Naive thymus-derived CD8-positive, alpha-beta T cell (primary cell): ENCODE measurements at regions not wholly inside any gene's neighbourhood (a gene's known extent, or its start where the extent isn't known, plus 50 kb on each side); places are given as distances from the start of the nearest gene placed in this dataset.
"Not testable (repeated sequence)": the region's sequence is repeated elsewhere in the genome, so short reads cannot be mapped to it uniquely, and the experiment has no call there.

Experiments used
- ATAC-seq, 2 donors: fragments of 150-1000 bp; cut with Tn5 transposase in 1 of 2; sonication (Bioruptor Pico), chemical (Tn5 transposase) in 1 of 2; 1 replicate in 1 of 2; 2 replicates in 1 of 2; pipeline ENCODE4 v1.10.0; 2021; ENCODE audit warnings: mild to moderate bottlenecking in 2 of 2, moderate library complexity in 2 of 2
- POLR2A ChIA-PET: fragments of 350-600 bp; sonication (Branson Sonifier 250); formaldehyde crosslinking; loops from one replicate; lab custom pipeline; 2021; ENCODE audit warnings: antibody characterized with exemption; lab: Charles Lee
- DNase-seq, 10 donors: peaks; one replicate each; pipeline versions ENCODE4 v3.0.0 to v3.0.0-alpha.2; 2020 to 2022
- H3K27ac Mint-ChIP-seq, 10 donors: one replicate each; pipeline ENCODE4 v1.8.0; 2020 to 2022; ENCODE audit warnings: mild to moderate bottlenecking in 10 of 10, mixed read lengths in 10 of 10, moderate library complexity in 4 of 10, inconsistent platforms in 1 of 10
- H3K27me3 Mint-ChIP-seq, 5 donors: one replicate each; pipeline ENCODE4 v1.8.0; 2021 to 2022; ENCODE audit warnings: mixed read lengths in 5 of 5
- H3K36me3 Mint-ChIP-seq, 3 donors: one replicate each; pipeline ENCODE4 v1.8.0; 2020 to 2022; ENCODE audit warnings: mixed read lengths in 3 of 3, mild to moderate bottlenecking in 2 of 3, inconsistent platforms in 1 of 3
- H3K4me1 Mint-ChIP-seq, 4 donors: one replicate each; pipeline ENCODE4 v1.8.0; 2021 to 2022; ENCODE audit warnings: mixed read lengths in 4 of 4
- H3K4me3 Mint-ChIP-seq, 10 donors: one replicate each; pipeline ENCODE4 v1.8.0; 2020 to 2022; ENCODE audit warnings: mild to moderate bottlenecking in 10 of 10, mixed read lengths in 10 of 10, moderate library complexity in 6 of 10, inconsistent platforms in 1 of 10
- H3K9me3 Mint-ChIP-seq, 9 donors: one replicate each; pipeline ENCODE4 v1.8.0; 2020 to 2022; ENCODE audit warnings: mixed read lengths in 9 of 9, mild to moderate bottlenecking in 3 of 9, inconsistent platforms in 1 of 9, moderate library complexity in 1 of 9

DNA sequence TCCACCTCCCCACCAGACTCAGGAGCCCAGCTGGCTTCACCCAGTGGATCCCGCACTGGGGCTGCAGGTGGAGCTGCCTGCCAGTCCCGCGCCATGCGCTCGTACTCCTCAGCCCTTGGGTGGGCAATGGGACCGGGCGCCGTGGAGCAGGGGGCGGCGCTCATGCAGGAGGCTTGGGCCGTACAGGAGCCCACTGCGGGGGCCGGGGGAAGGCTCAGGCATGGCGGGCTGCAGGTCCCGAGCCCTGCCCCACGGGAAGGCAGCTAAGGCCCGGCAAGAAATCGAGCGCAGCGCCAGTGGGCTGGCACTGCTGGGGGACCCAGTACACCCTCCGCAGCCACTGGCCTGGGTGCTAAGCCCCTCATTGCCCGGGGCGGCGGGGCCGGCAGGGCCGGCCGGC, 984.0 kb downstream of the TBL1XR1 start:
- H3K27ac Mint-ChIP-seq, ATAC-seq, H3K4me3 Mint-ChIP-seq, H3K36me3 Mint-ChIP-seq, H3K4me1 Mint-ChIP-seq, DNase-seq, POLR2A ChIA-PET, H3K27me3 Mint-ChIP-seq: not testable (repeated sequence)
- peaks cover 0 to 12% (median 0%) of the 10 kb centered on the region in 9 donors for H3K9me3 Mint-ChIP-seq

DNA sequence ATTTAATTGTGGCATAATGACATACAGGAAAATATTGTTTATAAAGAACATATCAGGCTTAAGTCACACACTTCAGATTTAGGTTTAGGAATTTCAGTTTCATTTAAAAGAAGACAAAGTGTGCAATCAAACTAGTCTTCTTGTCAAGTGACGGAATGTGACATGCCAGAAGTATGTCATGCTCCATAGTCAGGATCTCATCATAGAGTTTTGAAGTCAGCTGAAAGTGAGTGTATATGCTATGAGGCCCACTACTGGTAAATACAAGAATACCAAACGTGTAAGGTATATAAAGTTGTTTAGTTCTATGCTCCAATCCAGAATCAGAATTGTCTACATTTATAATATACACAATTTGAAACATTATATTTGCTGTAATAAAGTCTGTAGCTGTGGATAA, 988.4 kb downstream of the TBL1XR1 start:
- Mint-ChIP-seq H3K4me1 (no peaks in the 10 kb centered on the region), H3K27ac (no peak overlapping the region), H3K36me3 (no peaks in the 10 kb centered on the region), H3K9me3 (peaks cover 0 to 10% (median 0%) of the 10 kb centered on the region in 9 donors), H3K4me3 (no peak overlapping the region), H3K27me3 (no peaks in the 10 kb centered on the region)
- DNase-seq (no peak), ATAC-seq (no peak)
- POLR2A ChIA-PET = no interaction called here

DNA sequence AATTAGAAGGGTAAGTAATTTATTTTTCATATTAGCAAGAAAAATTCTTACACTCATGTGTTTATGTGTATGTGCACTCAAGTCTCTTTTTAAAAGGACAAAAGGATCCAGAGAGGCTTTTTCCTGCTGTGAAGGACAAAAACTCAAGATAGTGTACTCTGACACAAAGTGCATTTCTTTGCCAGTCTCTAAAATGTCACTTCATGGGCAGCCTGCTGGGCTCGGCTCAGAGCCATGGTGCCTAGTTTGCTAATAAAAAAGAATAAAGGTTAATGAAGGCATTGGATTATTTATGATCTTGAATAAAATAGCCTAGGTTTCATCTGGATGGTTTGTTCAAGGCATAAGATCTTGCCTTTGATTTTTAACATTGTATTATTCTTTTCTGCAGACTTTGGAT, 989.0 kb downstream of the TBL1XR1 start:
- no peaks in the 10 kb centered on the region for H3K4me1 Mint-ChIP-seq
- H3K4me3 Mint-ChIP-seq = no peak overlapping the region
- no peak for ATAC-seq

DNA sequence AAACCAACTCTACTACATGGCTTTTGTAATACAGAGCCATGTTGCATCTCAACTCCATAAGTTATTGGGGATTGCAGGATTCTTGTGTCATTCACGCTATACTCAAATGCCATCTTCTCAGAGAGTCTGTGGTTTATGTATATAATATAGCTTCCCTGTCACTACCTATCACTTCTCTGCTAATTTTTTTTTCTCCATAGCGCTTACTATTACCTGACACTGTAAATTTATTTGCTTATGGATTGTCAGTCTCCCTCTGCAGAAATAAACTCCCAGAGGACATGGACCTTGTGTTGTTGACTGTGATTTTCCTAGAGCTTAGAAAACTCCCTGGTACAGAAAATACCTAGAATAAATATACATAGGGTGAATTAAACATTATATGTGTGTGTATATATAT, 990.5 kb downstream of the TBL1XR1 start:
- POLR2A ChIA-PET = no interaction called here
- no peak for ATAC-seq

More for the DNA sequence above, 989.0 kb downstream of the TBL1XR1 start:
- H3K27ac Mint-ChIP-seq = no peak overlapping the region
- peaks cover 0 to 10% (median 0%) of the 10 kb centered on the region in 9 donors for H3K9me3 Mint-ChIP-seq
- no peaks in the 10 kb centered on the region for H3K27me3 Mint-ChIP-seq
- no peaks in the 10 kb centered on the region for H3K36me3 Mint-ChIP-seq
- POLR2A ChIA-PET = no interaction called here
- no peak for DNase-seq

DNA sequence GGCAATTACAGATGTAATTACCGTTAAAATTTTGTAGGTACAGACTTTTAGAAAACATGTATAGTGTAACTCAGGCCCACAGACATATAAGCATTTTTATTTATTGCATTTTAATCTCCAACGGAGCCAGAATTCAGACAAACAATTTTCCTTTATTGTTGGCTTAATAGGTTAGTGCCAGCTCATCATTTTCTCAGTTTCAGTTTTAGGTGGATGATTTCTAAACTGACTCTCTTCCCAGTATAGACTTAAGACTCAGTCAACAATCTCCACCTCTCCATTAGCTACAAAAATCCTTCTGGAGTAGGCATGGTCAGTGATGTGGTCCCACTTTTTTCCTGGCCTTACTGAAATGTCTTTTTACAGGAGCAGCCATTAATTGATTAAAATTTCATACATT, 994.6 kb downstream of the TBL1XR1 start:
- Mint-ChIP-seq H3K27me3 (no peaks in the 10 kb centered on the region), H3K4me3 (no peak overlapping the region)

More for the DNA sequence above, 990.5 kb downstream of the TBL1XR1 start:
- H3K27ac Mint-ChIP-seq = no peak overlapping the region
- H3K4me1 Mint-ChIP-seq = no peaks in the 10 kb centered on the region
- H3K27me3 Mint-ChIP-seq = no peaks in the 10 kb centered on the region
- peaks cover 0 to 13% (median 2%) of the 10 kb centered on the region in 9 donors for H3K9me3 Mint-ChIP-seq
- no peak overlapping the region for H3K4me3 Mint-ChIP-seq
- no peak for DNase-seq
- H3K36me3 Mint-ChIP-seq = no peaks in the 10 kb centered on the region

DNA sequence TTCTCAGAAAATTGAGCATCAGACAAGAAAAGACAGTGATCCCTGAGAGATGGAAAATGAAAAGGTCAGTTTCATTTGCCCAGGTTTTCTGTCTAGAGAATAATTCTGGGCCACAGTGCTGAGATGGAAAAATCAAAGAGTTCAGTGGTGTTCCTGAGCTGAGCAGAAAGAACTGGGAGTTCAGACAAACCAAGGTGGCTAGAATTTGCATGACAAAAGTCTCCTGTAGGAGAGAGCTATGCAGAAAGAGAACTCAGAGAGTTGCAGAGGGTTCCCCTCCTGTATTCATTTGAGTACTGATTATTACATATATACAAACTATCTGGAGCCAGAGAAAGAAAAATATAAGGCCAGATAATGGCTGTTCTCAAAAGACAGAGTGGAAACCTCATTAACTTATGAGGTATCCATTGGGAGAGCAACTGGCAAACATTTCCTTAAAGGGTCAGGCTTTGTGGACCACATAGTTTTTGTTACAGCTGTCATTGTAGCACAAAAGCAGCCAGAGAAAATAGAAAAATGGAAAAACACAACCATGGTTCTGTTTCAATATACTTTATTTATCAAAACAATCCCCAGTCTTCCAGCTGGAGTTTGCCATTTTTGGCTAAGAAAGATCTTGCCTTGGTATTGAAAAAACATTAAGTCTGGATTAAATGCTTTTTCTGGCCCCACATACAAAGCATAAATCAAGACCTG, 1004.1 kb downstream of the TBL1XR1 start:
- ATAC-seq (no peak), DNase-seq (no peak)
- Mint-ChIP-seq H3K9me3 (peaks cover 2 to 24% (median 17%) of the 10 kb centered on the region in 9 donors), H3K4me3 (no peak overlapping the region), H3K27me3 (no peaks in the 10 kb centered on the region), H3K27ac (no peak overlapping the region), H3K4me1 (no peaks in the 10 kb centered on the region), H3K36me3 (no peaks in the 10 kb centered on the region)
- POLR2A ChIA-PET = no interaction called here

More for the DNA sequence above, 994.6 kb downstream of the TBL1XR1 start:
- no peak overlapping the region for H3K27ac Mint-ChIP-seq
- H3K36me3 Mint-ChIP-seq = no peaks in the 10 kb centered on the region
- DNase-seq (no peak), ATAC-seq (no peak)
- H3K4me1 Mint-ChIP-seq = no peaks in the 10 kb centered on the region
- POLR2A ChIA-PET = no interaction called here
- peaks cover 0 to 18% (median 5%) of the 10 kb centered on the region in 9 donors for H3K9me3 Mint-ChIP-seq

DNA sequence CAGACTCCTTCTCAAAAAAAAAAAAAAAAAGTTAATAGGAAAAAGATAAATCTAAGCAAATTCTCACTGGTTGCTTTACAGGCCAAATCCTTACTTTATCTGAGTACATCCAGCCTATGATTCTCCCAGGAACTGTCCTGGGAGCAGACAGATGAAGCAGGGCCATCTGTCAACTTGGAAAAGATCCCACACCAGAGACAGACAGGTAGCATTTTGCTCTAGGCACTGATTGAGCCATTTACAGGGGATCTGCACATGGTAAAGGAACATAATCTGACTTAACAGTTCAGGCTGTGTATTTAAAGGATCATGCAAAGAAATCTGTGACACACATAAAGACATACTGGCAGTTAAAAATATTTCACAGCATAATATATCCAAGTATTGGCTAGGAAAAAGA, 1006.5 kb downstream of the TBL1XR1 start:
- Mint-ChIP-seq H3K4me1 (no peaks in the 10 kb centered on the region), H3K27me3 (no peaks in the 10 kb centered on the region), H3K9me3 (peaks cover 2 to 30% (median 10%) of the 10 kb centered on the region in 9 donors), H3K36me3 (no peaks in the 10 kb centered on the region), H3K4me3 (no peak overlapping the region), H3K27ac (no peak overlapping the region)
- ATAC-seq (no peak), DNase-seq (no peak)
- POLR2A ChIA-PET = no interaction called here

DNA sequence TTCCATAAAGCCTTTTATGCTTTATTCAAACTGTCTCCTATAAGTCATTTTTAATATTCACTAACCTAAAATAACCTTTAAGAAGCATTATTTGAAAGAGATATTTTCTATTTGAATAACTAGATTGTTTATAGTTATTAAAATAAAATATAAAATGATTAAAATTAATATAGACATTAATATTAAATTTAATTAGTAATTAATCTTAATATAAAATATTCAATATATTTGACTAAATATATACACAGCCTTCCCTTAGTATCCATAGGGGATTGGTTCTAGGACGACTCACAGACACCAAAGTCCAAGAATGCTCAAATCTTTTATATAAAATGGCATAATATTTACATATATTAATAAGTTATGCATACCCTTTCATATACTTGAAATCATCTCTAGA, 1014.1 kb downstream of the TBL1XR1 start:
- no peaks in the 10 kb centered on the region for H3K4me1 Mint-ChIP-seq
- no peak overlapping the region for H3K27ac Mint-ChIP-seq
- H3K9me3 Mint-ChIP-seq = peaks cover 0 to 29% (median 5%) of the 10 kb centered on the region in 9 donors
- no peak overlapping the region for H3K4me3 Mint-ChIP-seq
- POLR2A ChIA-PET = no interaction called here
- no peak for DNase-seq
- H3K27me3 Mint-ChIP-seq = no peaks in the 10 kb centered on the region
- no peak for ATAC-seq
- no peaks in the 10 kb centered on the region for H3K36me3 Mint-ChIP-seq

DNA sequence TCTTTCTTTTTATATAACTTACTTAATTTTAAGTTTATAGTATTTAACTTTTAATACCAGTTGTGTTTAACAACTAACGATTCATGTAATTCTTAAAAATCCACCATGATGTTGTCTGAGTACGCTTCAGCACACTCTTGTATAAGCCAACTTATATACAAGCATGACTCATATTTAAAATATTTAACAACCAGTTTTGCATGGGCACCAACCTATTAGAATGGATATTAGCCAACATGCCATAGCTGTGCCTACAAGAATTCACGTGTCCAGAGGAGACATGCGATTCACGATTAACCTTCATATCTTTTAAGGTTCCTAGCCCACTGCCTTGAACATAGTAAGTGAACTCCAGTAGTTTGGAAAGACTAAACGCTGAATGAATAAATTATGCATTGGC, 1023.2 kb downstream of the TBL1XR1 start:
- Mint-ChIP-seq H3K4me1 (no peaks in the 10 kb centered on the region), H3K27ac (no peak overlapping the region), H3K36me3 (no peaks in the 10 kb centered on the region), H3K9me3 (peaks cover 0 to 21% (median 5%) of the 10 kb centered on the region in 9 donors), H3K27me3 (no peaks in the 10 kb centered on the region), H3K4me3 (no peak overlapping the region)
- no peak for DNase-seq
- ATAC-seq = no peak
- POLR2A ChIA-PET = no interaction called here

DNA sequence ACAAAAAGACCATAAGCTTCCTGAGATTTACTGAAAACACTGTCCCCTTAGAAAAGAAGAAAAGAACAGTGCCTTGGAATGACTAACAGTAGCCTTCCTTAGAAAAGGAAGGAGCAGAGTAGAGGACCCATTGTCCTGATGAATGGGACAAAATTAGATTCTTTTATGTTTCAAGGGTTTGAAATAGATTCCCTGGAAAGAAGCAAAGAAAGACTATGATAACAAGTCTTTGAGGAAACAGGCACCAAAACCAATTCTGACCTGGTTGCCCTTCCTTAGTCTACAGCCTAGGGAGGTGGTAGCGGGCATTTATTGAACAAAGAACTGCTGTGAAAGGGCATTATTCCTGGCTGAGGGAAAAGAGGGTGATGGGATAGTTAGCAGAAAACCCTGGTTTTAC, 1024.8 kb downstream of the TBL1XR1 start:
- Mint-ChIP-seq H3K4me3 (no peak overlapping the region), H3K4me1 (no peaks in the 10 kb centered on the region), H3K27me3 (no peaks in the 10 kb centered on the region), H3K27ac (no peak overlapping the region), H3K36me3 (no peaks in the 10 kb centered on the region), H3K9me3 (peaks cover 0 to 17% (median 5%) of the 10 kb centered on the region in 9 donors)
- DNase-seq = no peak
- ATAC-seq = no peak
- POLR2A ChIA-PET = no interaction called here

DNA sequence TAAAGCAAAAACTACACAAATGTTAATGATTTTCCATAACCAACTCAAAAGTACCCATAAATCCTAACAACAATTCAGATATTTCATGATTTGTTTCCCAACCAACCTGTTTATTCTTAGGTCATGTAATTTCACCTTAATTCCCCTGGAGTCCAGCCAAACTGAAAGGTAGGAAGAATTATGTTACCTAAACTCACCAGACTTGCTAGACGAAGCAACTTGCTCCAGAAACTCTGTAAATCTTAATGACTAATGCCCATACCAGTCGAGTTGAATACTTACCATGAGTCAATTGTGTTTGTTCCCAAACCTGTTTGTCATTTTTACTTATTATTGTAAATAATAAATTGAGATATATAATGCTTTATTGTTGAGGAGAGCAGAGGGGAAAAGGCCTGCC, 1030.0 kb downstream of the TBL1XR1 start:
- Mint-ChIP-seq H3K4me1 (no peaks in the 10 kb centered on the region), H3K36me3 (no peaks in the 10 kb centered on the region), H3K27me3 (no peaks in the 10 kb centered on the region), H3K9me3 (peaks cover 0 to 31% (median 12%) of the 10 kb centered on the region in 9 donors), H3K4me3 (no peak overlapping the region), H3K27ac (no peak overlapping the region)
- ATAC-seq = no peak
- POLR2A ChIA-PET = no interaction called here
- DNase-seq = no peak

DNA sequence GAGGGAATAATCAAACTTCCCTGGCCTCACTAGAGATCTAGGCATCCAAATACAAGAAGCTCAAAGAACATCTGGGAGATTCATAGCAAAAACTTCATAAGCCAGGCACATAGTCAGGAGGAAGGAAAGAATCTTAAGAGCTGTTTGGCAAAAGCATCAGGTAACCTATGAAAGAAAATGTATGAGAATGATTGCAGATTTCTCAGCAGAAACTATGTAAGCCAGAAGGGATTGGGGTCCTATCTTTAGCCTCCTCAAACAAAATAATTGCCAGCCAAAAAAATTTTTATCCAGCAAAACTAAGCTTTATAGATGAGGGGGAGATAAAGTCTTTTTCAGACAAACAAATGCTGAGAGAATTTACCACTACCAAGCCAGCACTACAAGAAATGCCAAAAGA, 1036.3 kb downstream of the TBL1XR1 start:
- ATAC-seq = no peak
- Mint-ChIP-seq H3K4me1 (no peaks in the 10 kb centered on the region), H3K27me3 (no peaks in the 10 kb centered on the region), H3K36me3 (peaks cover 0 to 4% (median 0%) of the 10 kb centered on the region in 3 donors), H3K4me3 (no peak overlapping the region), H3K9me3 (peaks cover 7 to 42% (median 17%) of the 10 kb centered on the region in 9 donors), H3K27ac (no peak overlapping the region)
- POLR2A ChIA-PET = no interaction called here
- no peak for DNase-seq

DNA sequence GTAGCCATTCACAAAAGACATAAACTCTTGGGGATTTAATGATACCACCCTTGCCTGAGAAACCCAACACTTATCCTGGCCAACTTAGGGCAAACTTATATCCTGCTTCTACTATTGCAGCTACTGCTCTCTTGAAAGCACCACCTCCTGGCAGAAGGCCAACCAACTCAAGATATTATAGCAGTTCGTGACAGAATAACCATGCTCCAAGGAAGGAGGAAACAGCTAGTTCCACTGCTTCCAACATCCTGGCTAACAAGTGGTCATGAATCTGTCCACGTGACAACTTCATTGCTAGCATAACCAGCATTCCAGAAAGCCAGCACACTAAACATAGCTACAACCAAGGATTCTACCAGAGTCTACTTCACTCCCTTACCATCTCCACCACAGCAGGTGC, 1037.5 kb downstream of the TBL1XR1 start:
- Mint-ChIP-seq H3K4me1 (no peaks in the 10 kb centered on the region), H3K9me3 (peaks cover 7 to 42% (median 16%) of the 10 kb centered on the region in 9 donors), H3K27ac (no peak overlapping the region), H3K4me3 (no peak overlapping the region), H3K27me3 (no peaks in the 10 kb centered on the region), H3K36me3 (peaks cover 0 to 4% (median 0%) of the 10 kb centered on the region in 3 donors)
- ATAC-seq (no peak), DNase-seq (no peak)
- POLR2A ChIA-PET = no interaction called here

DNA sequence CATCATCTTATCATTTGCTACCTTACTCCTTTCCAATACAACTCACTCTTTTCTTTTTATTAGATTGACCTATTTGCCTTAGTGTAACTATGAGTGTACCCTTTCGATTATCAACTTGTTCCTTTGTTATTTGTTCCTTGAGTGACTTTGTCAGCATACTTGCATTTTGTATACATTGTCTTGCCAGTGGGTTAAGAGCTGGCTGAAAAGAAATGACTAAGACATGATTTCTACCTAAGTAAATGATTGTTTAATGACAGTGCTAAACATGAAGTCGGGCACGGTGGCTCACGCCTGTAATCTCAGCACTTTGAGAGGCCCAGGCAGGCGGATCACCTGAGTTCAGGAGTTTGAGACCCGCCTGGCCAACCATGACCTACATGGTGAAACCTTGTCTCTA, 1042.3 kb downstream of the TBL1XR1 start:
- DNase-seq (no peak), ATAC-seq (no peak)
- Mint-ChIP-seq H3K9me3 (peaks cover 0 to 17% (median 10%) of the 10 kb centered on the region in 9 donors), H3K27me3 (no peaks in the 10 kb centered on the region), H3K4me3 (no peak overlapping the region), H3K36me3 (peaks cover 0 to 4% (median 0%) of the 10 kb centered on the region in 3 donors), H3K27ac (no peak overlapping the region), H3K4me1 (no peaks in the 10 kb centered on the region)
- POLR2A ChIA-PET = no interaction called here
